ENCODE measurements at regions not wholly inside any gene's neighbourhood (a gene's known extent, or its start where the extent isn't known, plus 50 kb on each side); places are given as distances from the start of the nearest gene placed in this dataset.

- DNase-seq (ENCODE audit: low read depth): no peak
- TF ChIP-seq, protein P1, sequence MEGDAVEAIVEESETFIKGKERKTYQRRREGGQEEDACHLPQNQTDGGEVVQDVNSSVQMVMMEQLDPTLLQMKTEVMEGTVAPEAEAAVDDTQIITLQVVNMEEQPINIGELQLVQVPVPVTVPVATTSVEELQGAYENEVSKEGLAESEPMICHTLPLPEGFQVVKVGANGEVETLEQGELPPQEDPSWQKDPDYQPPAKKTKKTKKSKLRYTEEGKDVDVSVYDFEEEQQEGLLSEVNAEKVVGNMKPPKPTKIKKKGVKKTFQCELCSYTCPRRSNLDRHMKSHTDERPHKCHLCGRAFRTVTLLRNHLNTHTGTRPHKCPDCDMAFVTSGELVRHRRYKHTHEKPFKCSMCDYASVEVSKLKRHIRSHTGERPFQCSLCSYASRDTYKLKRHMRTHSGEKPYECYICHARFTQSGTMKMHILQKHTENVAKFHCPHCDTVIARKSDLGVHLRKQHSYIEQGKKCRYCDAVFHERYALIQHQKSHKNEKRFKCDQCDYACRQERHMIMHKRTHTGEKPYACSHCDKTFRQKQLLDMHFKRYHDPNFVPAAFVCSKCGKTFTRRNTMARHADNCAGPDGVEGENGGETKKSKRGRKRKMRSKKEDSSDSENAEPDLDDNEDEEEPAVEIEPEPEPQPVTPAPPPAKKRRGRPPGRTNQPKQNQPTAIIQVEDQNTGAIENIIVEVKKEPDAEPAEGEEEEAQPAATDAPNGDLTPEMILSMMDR (conservative IDR thresholded peaks at IDR 0.05; ENCODE audit: low read depth, low read length): no peak
- no peak overlapping the region for H3K4me3 ChIP-seq (ENCODE audit: low read depth, low read length)
These were observed 60.3 kb upstream of the ANTXR2 start for GRCh38 chr4:80133240-80133783.

GRCh38 chr4:80129785-80130184, 56.8 kb upstream of the ANTXR2 start:
- DNase-seq (ENCODE audit: low read depth): no peak
- TF ChIP-seq, protein P1 (conservative IDR thresholded peaks at IDR 0.05; ENCODE audit: low read depth, low read length): no peak
- no peak overlapping the region for H3K4me3 ChIP-seq (ENCODE audit: low read depth, low read length)

- H3K4me3 ChIP-seq (ENCODE audit: low read depth, low read length): no peak overlapping the region
- DNase-seq (ENCODE audit: low read depth): no peak
- TF ChIP-seq, protein P1 (conservative IDR thresholded peaks at IDR 0.05; ENCODE audit: low read depth, low read length): no peak
These were observed 55.9 kb upstream of the ANTXR2 start for GRCh38 chr4:80128941-80129340.

- no peak for DNase-seq (ENCODE audit: low read depth)
- TF ChIP-seq, protein P1 (conservative IDR thresholded peaks at IDR 0.05; ENCODE audit: low read depth, low read length): no peak
- no peak overlapping the region for H3K4me3 ChIP-seq (ENCODE audit: low read depth, low read length)
These were observed 54.9 kb upstream of the ANTXR2 start for GRCh38 chr4:80127870-80128419.

GRCh38 chr4:80126435-80126834, 53.4 kb upstream of the ANTXR2 start:
- no peak for DNase-seq (ENCODE audit: low read depth)
- H3K4me3 ChIP-seq (ENCODE audit: low read depth, low read length): no peak overlapping the region
- TF ChIP-seq, protein P1 (conservative IDR thresholded peaks at IDR 0.05; ENCODE audit: low read depth, low read length): no peak

GRCh38 chr4:80125252-80126177, 52.5 kb upstream of the ANTXR2 start:
- DNase-seq (ENCODE audit: low read depth): peak; percentile 66
- H3K4me3 ChIP-seq (ENCODE audit: low read depth, low read length): no peak overlapping the region
- TF ChIP-seq, protein P1 (conservative IDR thresholded peaks at IDR 0.05; ENCODE audit: low read depth, low read length): peak; percentile 71
